Kidney tubule cell (primary cell): ENCODE measurements at regions not wholly inside any gene's neighbourhood (a gene's known extent, or its start where the extent isn't known, plus 50 kb on each side); places are given as distances from the start of the nearest gene placed in this dataset.

ENCODE experiments used
- DNase-seq: peaks from one replicate; pipeline ENCODE4 v3.0.0-alpha.2; 2018; ENCODE audit warnings: low spot score

DNA sequence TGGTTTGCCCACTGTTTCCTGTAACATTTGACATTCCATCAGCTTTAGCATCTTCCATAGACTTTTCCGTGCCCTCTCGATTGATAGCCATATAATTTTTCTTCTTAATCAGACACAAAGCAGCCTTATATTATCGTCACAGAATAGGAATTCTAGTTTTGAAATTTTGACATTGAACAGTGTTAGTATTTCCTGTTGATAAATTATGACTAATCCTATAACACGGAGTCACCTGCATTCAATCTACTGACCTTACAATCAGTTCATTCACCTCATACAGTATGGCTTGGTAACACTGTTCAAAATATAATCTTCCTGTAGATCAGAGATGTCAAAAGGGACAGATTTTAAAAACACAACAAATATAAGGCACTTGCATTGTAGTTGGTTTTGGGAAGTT, 423.7 kb downstream of the C3orf38 start:
- no peak for DNase-seq

DNA sequence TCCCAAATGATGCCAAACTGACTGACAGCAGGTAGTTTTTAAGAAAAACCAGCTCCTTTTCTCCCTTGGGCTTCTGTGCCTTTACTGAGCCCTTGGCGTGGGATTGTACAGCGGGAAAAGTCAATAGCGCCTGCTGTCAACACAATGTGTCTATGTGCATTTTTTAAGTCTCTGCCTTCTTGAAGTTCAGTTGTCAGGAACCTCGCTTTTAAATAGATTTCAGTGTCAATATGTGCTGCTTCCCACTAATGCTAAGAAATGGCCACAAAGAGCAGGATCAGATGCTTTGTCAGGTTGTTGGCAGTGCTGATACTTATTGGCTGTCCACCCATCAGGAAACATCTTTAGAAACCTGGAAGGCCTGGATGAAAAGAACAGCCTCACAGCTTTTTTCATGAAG, 424.4 kb downstream of the C3orf38 start:
- DNase-seq: no peak

DNA sequence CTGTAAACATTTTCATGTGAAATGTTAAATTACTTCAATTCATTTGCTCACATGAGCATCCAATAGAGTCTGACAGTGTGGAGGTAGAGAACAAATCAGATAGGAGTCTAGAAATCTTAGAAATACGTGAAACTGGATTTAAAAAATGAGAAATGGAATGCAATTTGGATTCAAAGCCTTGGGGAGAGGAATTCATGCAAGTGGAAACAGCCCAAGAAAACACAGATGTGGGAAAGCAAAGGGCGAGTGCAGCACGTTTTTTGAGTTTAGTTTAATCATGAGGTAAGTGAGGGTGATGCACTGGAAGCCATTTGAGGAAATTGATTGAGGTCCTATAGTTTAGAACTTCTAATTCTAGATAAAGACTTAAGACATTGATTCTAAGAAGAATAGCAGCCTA, 434.7 kb downstream of the C3orf38 start:
- DNase-seq: no peak

DNA sequence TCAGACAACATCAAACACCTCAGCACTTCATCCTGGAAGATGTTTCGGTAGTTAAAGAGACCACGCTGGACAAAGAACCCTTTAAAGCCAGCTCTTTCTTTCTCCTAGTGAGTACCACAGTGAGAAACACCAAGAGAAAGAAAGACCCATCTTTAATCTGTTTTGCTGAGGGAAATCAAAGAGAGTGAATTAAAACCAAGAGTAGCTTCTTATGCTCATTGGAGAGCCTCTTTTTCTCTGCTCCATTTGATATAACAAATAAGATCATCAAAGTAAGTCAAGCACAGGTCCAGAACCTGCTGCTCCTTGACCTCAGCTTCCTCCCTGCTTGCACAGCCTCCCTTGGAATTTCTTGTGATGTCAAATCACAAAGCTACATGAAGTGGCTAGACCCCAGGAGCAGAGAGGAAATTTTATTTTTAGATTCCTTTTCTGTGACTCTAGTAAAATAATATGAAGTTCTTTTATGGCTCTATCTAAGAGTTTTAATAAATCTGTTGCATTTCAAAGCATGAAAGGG, 436.4 kb downstream of the C3orf38 start:
- DNase-seq: no peak

DNA sequence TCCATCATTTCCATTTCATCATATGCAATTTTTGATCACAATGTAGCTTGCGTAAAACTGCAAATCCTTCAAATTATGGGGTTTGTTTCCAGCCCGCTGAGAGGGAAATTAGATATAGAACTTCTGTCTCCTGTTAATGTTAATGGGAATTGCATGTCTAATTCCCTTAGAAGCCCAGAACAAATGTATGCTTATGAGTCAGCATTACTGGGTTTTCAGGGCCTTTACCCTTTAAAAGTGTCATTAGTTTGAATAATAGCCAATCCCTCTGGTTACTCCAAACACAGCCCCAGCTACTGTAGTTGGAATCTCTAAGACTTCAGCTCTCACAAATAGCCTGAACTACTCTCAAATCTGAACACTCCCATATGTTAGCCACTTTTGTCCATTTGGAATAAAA, 439.4 kb downstream of the C3orf38 start:
- DNase-seq: no peak

DNA sequence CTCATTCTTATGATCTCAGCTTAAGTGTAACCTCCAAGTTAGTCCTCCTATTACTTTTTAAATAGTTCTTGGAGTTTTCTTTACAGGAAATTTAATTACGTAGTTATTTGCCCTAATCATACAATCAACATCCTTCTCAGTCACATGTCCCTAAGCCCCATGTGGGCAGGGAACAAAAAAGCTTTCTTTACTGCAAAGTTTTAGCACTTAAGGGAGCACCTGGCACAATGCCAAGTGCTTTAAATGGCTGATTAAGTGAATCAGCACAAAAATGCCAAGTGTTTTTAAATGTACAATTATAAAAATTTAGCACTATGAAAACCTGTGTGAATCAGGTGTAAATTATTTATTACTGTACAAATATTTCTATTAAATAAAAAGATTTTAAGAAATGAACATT, 445.3 kb downstream of the C3orf38 start:
- DNase-seq: no peak

DNA sequence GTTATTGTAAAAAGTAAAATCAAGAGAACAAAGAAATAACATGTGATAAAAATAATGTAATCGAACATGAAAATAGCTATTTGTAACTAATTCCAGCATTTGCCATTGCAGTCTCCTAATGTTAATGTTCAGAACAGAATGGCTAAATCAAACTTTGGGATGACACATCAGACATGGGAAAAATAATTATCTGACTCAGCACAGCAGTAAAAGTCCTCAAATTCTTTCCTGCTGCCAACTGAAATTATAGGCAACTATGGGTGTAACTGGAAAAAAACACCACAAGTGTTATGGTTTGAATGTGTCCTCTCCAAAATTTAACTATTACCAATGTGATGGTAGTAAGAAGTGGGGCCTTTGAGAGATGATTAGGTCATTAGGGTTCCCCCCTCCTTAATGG, 446.7 kb downstream of the C3orf38 start:
- DNase-seq: no peak

DNA sequence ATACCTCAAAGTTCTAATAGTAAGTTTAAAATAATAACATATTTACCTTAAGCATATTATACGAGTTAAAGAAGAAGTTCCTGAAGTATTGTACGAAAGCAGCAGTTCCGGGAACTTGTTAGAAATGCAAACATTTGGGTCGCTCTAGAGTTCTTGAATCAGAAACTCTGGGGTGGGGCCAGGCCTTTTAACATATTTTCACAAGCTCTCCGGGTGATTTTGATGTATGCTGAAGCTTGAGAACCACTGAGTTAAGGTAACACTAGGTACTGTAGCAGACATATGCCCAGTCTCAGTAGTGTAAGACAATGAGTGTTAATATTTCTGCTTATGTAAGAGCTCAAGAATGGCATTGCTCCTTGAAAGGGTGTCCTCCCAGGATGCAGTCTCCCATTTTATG, 461.1 kb downstream of the C3orf38 start:
- DNase-seq: no peak

DNA sequence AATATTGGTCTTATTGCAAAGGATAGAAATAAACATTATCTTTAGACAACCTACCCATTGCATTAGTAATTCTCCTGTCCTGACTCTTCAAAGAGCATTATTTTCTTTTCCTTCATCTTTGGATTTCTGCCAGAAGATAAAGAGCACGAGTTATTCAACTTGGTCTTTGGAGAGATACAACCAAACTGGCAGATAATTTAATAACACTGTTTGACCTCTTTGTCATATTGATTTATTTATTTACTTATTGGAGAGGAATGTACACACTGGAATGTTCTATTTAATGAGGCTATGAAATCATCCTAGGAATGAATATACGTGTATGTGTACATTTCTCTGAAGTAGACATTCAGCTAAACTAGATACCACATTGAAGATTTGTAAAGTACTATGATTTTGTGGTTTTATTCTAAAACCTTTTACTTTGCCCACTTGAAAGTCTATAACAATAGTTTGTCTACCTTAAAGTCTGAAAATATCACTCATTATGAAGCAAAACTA, 462.1 kb downstream of the C3orf38 start:
- DNase-seq: no peak

DNA sequence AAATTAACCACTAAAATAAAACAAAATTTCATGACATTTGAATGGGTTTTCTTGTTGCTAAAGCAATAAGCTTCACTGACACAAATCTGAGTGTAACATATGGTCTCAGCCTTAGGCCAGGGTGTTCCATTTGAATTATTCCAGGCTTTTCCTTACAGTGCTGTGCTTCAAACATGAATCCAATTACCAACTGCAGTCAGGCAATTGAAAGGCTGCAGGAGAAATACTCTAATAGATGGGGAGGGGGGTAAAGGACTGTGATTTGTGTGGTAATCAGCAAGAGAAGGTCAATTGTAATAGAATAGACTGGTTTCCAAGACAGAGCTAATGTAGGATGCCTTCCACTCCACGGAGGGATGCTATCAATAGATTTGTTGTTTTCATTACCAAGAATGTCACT, 466.7 kb downstream of the C3orf38 start:
- no peak for DNase-seq

DNA sequence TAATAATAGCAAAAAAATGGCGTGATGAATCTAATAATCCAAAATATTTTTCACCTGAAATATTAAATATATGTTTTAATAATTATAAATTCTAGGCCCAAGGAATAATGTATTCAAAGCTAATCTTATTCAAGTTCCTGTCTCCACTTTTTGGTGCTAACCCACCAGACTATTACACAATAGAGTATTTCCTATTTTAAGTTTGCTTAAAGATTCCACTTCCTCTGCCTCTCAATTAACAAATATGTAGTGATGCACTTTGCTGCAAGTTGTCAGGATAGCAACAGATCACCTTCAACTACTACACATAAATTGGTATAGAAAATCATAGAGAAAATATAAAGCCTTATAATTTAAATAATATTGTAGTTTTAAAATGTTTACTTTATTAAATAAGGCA, 467.5 kb downstream of the C3orf38 start:
- DNase-seq: no peak

DNA sequence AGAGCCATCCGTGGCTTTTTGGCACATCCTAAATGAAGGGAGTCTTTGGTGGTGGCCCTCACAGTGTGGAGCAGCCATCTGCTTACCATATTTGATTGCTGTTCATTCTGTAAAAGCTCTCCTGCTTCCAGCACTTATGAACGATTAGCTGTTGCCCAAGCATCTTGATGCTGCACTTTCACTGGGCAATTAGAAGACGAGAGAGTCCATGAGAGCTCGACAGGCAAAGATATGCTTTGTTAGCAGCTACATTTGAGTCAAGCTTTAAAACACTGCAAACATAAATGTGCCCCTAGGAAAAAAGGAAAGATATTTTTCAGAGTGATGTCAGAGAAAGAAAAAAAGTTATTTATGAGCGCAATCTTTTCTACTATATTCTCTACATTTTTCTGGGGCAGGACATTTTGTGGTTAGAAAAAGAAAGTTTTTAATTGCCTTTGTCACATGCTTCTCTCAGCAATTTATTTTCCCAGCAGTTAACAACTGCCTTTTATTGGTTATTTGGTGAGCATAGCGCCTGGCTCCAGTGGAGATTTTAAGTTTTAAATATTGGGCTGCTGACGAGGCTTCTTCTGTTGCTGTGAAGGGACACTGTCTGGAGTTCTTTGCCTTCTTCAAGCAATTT, 468.4 kb downstream of the C3orf38 start:
- no peak for DNase-seq

DNA sequence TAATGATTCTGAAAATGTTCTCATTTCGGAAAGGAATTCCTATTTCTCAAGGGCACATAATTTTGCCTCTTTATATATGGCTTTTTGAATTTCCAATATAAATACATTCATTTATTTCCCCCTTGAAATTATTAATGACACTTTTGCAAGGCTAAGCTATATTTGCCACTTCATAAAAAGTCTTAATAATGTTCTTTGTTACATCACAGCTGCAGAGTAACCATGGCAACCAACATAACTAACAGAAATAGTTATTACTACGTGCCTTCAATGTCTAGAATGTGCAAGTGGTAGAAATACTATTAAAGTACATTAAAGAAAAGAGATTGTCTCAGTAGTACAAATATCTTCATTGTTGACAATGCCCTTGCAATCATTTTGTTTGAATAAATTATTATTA, 471.8 kb downstream of the C3orf38 start:
- DNase-seq: no peak

DNA sequence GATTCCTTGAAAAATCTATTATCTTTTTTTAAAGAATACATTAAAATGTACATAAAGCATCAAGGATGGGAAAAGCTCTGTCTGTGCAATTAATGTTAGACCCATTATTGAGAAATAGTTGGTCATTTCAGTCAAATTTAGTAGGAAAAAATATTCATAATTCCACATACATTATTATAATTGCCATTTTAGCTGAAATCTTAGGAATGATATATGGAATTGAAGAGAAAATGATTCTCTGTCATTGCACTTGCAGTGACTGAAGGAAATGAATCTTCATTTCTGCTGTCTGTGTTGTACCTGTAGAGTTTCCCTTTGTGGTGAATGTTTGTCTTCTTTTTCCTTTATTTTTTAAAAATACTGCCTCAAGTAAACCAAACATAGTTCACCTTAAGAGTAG, 473.9 kb downstream of the C3orf38 start:
- DNase-seq: no peak

DNA sequence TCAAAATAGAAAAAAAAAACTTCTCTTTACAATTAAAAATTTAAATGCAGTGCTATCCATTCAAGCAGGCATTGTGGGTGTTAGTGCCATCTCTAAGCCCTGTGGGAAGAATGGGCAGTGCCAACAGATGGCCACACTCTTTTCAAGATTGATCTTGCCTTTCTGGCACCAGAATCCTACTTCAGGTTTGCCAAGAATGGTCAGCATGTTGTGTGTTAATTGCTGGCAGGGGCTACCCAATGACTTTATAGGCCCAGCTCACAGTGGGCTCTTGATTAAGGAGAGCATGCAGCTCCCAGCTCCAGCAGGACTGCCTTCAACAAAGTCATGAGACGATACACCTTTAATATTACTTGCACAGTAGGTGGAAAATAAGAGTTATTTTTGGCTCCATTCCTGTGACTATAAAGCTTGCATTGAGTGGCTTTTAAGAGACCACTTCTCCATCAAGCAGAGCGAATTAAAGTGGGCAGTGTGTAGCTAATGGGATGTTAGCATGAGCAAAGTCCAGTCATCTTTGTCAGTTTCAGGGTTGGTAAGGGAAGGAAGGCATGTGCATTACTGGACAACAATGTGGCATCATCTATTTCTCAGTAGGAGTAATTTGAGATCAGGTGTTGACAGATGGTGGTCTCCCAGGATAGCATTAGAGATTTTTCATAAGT, 476.8 kb downstream of the C3orf38 start:
- DNase-seq: no peak

DNA sequence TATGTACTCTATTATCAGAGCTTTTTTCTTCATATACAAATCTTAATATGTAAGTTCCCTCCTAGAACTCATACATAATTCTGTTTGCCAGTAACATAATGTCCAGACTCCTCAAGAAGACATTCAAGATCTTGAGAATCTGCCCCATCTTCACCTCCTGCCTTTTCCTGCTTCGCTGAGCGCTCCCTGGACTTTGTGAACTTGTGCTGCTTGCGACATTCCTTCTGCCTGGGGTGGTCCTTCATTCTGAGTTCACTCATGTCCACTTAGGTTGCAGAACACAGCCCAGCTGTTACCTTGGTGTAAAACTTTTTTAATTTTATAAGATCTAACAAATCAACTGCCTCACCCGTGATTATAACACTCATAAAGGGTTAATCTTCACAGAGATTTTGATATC, 478.5 kb upstream of the EPHA3 start:
- DNase-seq: no peak

DNA sequence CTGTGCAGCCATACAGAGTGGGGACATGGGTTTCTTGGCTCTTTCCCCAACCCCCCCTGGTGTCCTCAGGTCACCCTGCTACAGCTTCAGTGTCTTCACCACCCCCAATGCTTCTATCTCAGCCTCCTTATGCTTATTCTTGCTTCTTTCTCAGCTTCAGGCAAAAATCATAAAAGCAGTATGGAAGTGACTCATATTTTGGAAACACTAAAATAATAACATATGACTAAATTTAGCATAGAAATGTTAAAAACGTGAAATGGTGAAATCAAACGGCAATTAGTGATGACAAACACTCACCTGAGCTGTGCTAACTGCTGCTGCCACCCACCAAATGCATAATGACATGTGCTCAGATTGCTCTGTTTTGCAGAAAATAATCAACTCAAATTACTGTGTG, 475.2 kb upstream of the EPHA3 start:
- DNase-seq: no peak

DNA sequence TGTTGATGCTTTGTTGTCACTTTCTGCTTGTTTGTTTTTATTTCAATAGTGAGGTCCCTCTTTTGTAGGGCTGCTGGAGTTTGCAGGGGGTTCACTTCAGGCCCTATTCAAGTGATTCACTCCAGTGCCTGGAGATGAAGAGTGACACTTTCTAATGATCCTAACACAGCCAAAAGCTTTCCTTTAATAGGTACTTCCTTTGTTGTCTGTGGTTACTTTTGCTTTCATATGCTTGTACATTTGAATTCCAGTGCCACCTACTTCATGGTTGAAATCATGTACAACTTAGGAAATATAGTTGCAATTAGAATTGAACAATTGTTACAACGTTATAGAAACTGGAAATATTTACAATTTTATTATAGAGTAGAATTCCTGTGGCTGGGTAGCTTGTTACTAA, 466.8 kb upstream of the EPHA3 start:
- no peak for DNase-seq

DNA sequence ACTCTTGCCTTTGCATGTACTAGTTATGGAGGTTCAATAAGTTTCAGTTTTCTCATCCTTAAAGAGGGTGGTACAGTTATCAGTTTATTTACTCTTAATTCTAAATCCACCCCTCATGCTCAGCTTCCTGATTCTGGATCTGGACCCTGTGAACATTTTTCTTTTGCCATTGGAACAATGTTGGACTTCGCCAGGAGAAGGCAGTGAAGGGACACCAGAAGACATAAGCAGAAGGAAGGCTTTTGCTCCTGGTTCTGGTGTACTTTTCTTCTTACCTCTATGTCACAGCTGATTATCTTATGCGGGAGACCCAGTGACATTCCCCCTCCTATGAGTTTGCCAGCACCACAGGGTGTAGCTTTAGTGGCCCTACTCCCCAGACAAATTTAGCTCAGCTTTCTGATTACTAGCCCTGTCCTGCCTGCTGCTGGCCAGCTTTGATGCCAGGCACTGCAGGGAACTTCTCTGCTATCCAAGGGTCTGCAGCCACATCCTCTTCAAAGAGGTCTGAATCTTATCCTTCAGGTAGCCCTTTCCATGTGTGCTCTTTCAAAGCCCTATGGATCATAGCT, 466.3 kb upstream of the EPHA3 start:
- no peak for DNase-seq

DNA sequence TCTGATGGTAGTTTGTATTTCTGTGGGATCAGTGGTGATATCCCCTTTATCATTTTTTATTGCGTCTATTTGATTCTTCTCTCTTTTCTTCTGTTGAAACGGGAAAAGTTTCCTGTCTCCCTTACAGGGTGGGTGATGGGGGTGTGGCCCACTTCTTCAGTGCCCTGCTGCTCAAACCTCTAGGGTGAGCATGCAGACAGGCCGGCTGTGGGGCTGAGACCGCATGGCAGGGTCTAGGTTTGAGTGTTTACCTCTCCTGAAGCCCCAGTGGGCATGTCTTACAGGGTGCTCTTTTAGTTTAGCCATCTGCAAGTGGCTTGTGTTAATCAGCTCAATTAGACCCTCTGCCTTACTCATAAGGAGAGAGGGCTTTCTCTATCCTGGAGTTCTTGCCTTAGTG, 450.0 kb upstream of the EPHA3 start:
- no peak for DNase-seq

DNA sequence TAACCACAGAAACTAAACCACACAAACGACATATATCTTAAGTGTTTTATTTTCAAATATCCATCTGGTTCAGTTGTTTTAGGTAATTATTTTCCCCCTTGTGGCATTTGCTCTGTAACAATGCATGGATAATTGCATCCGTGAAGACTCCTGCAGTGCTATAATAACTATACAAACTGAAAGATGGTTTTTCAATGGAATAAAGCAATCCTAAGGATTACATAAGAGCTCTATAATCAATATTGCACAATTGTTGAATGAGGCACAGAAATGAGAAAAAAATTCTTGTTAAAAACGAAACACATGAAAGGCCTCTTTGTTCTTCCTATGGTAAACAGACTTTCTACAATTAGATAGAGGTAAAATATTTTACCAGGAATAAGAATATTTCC, 446.0 kb upstream of the EPHA3 start:
- DNase-seq: no peak

DNA sequence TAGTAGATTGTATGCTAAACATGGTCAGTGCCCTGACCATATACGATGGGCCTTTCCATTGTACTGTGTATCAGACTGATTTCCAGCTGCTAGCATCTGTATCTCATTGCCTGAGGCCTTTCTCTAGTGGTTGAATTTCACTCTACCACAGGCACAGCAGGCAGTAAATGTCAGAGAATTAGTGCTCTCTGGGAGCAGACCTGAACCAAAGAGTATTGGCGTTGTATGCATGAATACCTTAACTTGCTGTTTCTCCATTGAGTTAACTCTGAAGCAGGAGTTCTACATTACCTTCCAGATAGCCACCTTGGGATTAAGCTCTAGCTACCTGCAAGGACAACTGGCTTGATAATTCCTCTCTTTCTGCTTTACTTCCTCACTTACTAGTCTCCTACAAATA, 439.2 kb upstream of the EPHA3 start:
- no peak for DNase-seq

DNA sequence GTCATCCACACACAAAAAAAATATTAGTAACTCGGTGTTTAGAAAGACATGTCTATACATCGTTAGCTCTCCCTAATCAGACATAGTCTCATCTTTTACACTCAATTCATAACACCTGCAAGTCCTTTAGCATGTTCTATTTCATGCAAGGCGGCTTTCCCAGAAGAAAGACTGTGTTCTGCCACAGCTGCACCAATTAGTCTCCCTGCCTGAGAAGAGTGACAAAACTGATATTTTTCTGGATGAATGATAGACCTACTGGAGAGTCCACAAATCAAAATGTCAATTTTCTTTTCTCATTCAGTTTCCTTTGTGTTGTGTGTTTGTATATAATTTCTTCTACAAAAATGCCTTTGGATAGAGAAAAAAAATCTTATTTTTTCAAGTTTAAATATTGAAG, 435.8 kb upstream of the EPHA3 start:
- DNase-seq: no peak

DNA sequence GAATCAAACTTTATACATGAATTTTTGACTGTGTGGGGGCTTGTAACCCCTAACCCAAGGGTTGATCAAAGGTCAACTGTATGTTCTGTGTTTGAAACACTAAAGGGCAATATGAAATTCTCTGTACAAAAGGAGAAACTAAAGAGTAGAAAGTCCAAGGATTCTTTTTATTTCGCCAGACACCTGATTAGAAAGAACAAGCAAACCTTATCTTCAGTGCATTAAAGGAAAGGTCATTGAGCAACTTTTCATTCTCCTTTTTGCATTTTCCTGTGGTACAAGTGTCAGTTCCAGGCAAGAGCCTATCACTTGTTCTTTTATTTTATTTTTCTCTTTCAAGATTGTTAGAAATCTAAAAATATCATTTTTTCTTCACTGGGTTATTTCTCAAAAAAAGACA, 430.1 kb upstream of the EPHA3 start:
- DNase-seq: no peak
